ENCODE measurements at regions not wholly inside any gene's neighbourhood (a gene's known extent, or its start where the extent isn't known, plus 50 kb on each side); places are given as distances from the start of the nearest gene placed in this dataset.
"Not testable (repeated sequence)": the region's sequence is repeated elsewhere in the genome, so short reads cannot be mapped to it uniquely, and the experiment has no call there.

- DNase-seq = peak; percentile 44
Observed at GRCh38 chr5:69007726-69008368, 86.0 kb upstream of the SLC30A5 start.

- no peak for DNase-seq
Observed at GRCh38 chr5:69010476-69010875, 83.3 kb upstream of the SLC30A5 start.

- no peak for DNase-seq
Observed at GRCh38 chr5:69011910-69012309, 81.9 kb upstream of the SLC30A5 start.

GRCh38 chr5:69013481-69013880, 80.3 kb upstream of the SLC30A5 start:
- DNase-seq = no peak

GRCh38 chr5:69014007-69014406, 79.8 kb upstream of the SLC30A5 start:
- DNase-seq = not testable (repeated sequence)

GRCh38 chr5:69019668-69020375, 74.0 kb upstream of the SLC30A5 start:
- DNase-seq = no peak

GRCh38 chr5:69024241-69024651, 69.6 kb upstream of the SLC30A5 start:
- peak; percentile 28 for DNase-seq

GRCh38 chr5:69029292-69029691, 64.5 kb upstream of the SLC30A5 start:
- DNase-seq = no peak

- DNase-seq = no peak
Observed at GRCh38 chr5:69030358-69031062, 63.3 kb upstream of the SLC30A5 start.

GRCh38 chr5:69032009-69032408, 61.8 kb upstream of the SLC30A5 start:
- no peak for DNase-seq

GRCh38 chr5:69033690-69034089, 60.1 kb upstream of the SLC30A5 start:
- DNase-seq = no peak

- no peak for DNase-seq
Observed at GRCh38 chr5:69034898-69035297, 58.9 kb upstream of the SLC30A5 start.

GRCh38 chr5:69035665-69036064, 58.1 kb upstream of the SLC30A5 start:
- DNase-seq = no peak

GRCh38 chr5:69038539-69038938, 55.3 kb upstream of the SLC30A5 start:
- DNase-seq = no peak

GRCh38 chr5:69039829-69040228, 54.0 kb upstream of the SLC30A5 start:
- no peak for DNase-seq

- no peak for DNase-seq
Observed at GRCh38 chr5:69042500-69042899, 51.3 kb upstream of the SLC30A5 start.

- peak; percentile 78 for DNase-seq
Observed at GRCh38 chr5:69042915-69043654, 50.7 kb upstream of the SLC30A5 start.

- DNase-seq = no peak
Observed at GRCh38 chr5:69043655-69043996, 50.2 kb upstream of the SLC30A5 start.
